Right lobe of liver (tissue), 4 donors: ENCODE measurements at regions not wholly inside any gene's neighbourhood (a gene's known extent, or its start where the extent isn't known, plus 50 kb on each side); places are given as distances from the start of the nearest gene placed in this dataset.

Experiments used
- CTCF ChIP-seq, 4 donors: fragments of 200-600 bp in 3 of 4; fragments of 450-650 bp in 1 of 4; IDR thresholded peaks; one replicate each; pipeline versions ENCODE4 v1.5.1 to v1.8.0; 2016 to 2022; ENCODE audit warnings: antibody characterized with exemption in 4 of 4, mild to moderate bottlenecking in 2 of 4
- POLR2A ChIP-seq: fragments of 450-650 bp; IDR thresholded peaks from one replicate; pipeline ENCODE4 v1.6.1; 2017; ENCODE audit warnings: antibody characterized with exemption, mild to moderate bottlenecking
- donor health status: DM: no; HTN: no; CAD: no.
- donor health status: DM: no; HTN: no; CAD: no.
- donor health status: DM: no; HTN: yes; CAD: no.

- no peak for TF ChIP-seq CTCF (IDR thresholded peaks at IDR 0.05)
- no peak for TF ChIP-seq POLR2A
These were observed 174.8 kb downstream of the ENC1 start for GRCh38 chr5:74465724-74466123.
